ENCODE measurements at regions not wholly inside any gene's neighbourhood (a gene's known extent, or its start where the extent isn't known, plus 50 kb on each side); places are given as distances from the start of the nearest gene placed in this dataset.

GRCh38 chr11:80122211-80122610, 681.4 kb upstream of the TENM4 start:
- WGBS, 3 donors, result 26 to 53% (median 45%) methylated on average over 2 of the region's 2 CpGs
- H3K27ac ChIP-seq (ENCODE audit: low read depth, low read length), result no peak overlapping the region

DNA sequence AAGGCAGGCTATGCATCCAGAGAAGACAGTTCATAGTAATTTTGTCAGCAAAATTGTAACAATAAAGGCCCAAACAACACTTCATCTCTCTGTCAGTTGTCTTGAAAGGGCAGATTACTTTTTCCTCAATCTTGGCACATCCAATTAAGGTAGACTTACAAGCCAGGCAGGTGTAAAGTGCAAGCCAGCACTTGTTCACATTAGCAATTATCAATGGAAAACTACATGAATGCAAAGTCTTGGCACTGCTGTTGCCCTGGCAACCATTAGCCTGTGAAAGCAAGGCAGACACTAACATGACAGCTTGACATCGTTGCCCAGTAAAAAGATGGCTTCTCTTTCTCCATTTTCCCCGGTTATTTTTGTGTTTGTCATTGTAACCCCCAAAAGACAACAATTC, 677.2 kb upstream of the TENM4 start:
- 80 to 85% (median 80%) methylated on average over 2 of the region's 2 CpGs for WGBS, 3 donors
- no peak overlapping the region for H3K27ac ChIP-seq (ENCODE audit: low read depth, low read length)

GRCh38 chr11:80116796-80117195, 676.0 kb upstream of the TENM4 start:
- 66 to 74% (median 73%) methylated on average over 3 of the region's 3 CpGs for WGBS, 3 donors

GRCh38 chr11:80109652-80110051, 668.8 kb upstream of the TENM4 start:
- no peak overlapping the region for H3K27ac ChIP-seq (ENCODE audit: low read depth, low read length)
- 77 to 89% (median 86%) methylated on average over 4 of the region's 4 CpGs for WGBS, 3 donors

More at GRCh38 chr11:80116796-80117195, 676.0 kb upstream of the TENM4 start:
- H3K27ac ChIP-seq (ENCODE audit: low read depth, low read length), result no peak overlapping the region

DNA sequence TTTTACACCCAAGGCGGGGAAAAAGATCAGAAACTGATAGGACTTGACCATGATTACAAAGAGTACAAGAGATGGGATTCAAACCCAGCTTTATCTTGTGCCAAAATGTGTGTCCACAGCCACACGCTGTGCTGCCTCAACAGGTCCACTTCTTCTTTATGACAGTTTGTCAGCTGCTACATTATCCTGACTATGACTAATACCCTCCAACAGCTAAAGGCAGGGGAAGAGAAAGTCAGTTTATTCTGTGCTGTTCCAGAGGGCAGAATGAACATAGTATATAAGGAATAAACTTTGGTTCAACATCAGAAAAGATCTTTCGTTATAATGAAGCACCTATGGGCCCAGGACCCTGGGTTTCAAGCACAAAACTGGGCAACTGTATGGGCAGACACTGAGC, 668.2 kb upstream of the TENM4 start:
- WGBS, 3 donors, result 80 to 91% (median 81%) methylated on average over 3 of the region's 3 CpGs

DNA sequence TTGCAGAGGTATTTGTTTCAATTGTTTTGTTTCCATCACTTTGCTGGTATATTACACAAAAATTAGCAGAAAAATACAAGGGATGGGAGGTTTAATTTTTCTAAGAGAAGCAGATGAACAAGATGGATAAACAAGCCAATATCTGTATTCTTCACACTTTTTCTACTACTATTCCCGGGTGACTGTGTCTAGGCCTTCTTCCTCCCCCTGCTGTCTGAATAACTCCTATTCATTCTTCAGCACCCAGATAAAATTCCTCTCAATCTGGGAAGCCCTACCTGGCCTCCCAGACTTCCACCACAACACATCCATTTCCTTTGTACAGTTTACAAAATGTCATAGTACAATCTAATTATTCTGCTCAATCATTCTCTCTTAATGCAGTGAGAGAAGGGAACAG, 666.6 kb upstream of the TENM4 start:
- no peak overlapping the region for H3K27ac ChIP-seq (ENCODE audit: low read depth, low read length)
- WGBS, 3 donors, result 68 to 82% (median 70%) methylated on average over 1 of the region's 1 CpG

More for the DNA sequence above, 668.2 kb upstream of the TENM4 start:
- H3K27ac ChIP-seq (ENCODE audit: low read depth, low read length), result no peak overlapping the region

DNA sequence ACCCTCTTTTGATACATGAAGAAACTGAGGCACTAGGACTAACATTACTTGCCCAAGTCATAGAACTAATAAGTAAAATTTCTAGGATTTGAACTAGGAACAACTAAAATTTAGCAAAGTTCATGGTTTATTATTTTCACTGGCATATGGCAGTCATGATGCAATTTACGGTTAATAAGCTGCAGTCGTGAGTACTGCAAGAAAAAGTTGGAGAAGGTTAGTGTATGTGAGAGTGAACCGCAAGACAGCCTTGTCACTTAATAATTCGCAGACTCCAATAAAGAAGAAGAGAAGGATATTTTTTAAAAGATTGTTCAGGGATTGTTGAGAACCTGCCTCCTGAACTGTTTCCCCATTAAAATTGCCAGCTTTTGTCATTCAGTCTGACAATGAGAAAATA, 663.4 kb upstream of the TENM4 start:
- H3K27ac ChIP-seq (ENCODE audit: low read depth, low read length), result no peak overlapping the region
- WGBS, 3 donors, result 54 to 76% (median 75%) methylated on average over 4 of the region's 4 CpGs

DNA sequence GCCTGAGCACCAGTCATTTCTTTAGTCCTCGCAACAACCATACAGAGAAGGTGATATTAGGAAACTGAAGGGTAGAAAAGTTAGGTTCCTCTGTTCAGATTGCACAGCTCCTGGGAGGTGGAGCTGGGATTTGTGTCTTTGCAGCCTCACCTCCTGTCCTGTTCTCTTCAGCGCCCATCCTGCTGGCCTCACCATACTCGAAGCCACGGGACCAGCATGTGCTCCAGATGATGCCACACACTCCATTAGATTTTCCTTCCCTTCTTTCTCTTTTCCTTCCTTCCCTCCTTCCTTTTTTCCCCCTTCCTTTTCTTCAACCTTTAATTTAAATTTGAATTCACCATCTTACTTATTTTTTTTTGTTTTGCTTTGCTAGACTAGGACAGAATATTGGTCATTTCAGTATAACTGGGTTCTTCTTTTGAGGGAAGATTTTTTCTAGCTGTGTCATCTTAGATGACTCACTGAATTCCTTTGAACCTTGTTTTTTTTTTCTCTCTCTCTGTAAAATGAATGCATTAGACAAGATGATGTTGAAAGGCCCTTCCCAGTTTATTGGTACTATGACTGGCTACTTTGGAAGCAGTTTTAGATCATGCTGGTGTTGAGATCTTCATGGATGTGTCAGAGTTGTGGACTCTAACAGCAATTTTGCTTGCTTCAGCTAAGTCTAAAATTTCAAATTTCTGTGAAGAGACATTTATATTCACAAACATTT, 662.5 kb upstream of the TENM4 start:
- WGBS, 3 donors, result 92 to 94% (median 93%) methylated on average over 4 of the region's 4 CpGs
- no peak overlapping the region for H3K27ac ChIP-seq (ENCODE audit: low read depth, low read length)

DNA sequence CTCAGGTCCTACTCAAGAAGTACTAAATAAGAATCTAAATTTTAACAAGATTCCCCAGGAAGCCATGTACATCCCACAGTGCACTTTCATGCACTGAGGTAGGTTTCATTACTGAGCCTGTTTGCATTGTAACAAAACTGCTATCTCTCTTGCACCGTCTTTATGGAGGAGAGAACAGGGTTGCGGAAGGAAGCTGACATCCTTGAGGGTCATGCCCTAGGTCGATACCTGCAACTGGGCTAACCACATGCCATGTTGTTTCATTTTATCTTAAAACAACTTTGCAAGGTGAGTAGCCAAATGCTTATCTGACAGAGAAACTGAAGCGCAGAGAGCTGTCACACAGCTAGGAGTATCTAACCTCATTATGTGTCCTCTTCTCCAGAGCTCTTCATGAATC, 656.3 kb upstream of the TENM4 start:
- H3K27ac ChIP-seq (ENCODE audit: low read depth, low read length), result no peak overlapping the region
- WGBS, 3 donors, result 67 to 88% (median 86%) methylated on average over 4 of the region's 4 CpGs

GRCh38 chr11:80096736-80097135, 655.9 kb upstream of the TENM4 start:
- 74 to 85% (median 84%) methylated on average over 3 of the region's 3 CpGs for WGBS, 3 donors
- no peak overlapping the region for H3K27ac ChIP-seq (ENCODE audit: low read depth, low read length)

DNA sequence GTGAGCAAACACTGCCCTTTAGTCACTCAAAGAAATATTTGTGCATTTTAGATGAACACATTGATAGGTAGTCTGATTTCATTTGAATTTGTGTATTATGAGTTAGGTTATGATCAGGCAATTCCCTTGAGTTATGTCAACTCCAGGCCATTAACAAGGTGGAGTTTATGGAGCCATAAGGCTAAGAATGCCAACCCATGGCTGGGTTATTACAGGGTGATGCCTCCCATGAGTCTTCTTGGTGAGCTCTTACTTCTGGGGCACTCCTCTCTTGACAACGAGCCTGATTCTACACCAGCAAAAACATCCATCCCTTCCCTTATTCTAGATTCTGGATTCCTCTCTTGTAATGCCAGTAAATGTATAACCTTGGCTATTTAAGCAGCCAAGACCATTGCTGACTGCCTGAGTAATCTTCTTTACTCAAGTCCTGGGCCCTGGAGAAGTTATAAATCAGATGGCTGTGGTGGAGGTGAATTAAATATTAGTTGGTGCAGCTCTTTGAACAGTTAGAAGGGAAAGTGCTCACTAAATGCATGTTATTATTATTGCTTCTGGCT, 645.7 kb upstream of the TENM4 start:
- no peak overlapping the region for H3K27ac ChIP-seq (ENCODE audit: low read depth, low read length)
- 38 to 81% (median 71%) methylated on average over 1 of the region's 1 CpG for WGBS, 3 donors

DNA sequence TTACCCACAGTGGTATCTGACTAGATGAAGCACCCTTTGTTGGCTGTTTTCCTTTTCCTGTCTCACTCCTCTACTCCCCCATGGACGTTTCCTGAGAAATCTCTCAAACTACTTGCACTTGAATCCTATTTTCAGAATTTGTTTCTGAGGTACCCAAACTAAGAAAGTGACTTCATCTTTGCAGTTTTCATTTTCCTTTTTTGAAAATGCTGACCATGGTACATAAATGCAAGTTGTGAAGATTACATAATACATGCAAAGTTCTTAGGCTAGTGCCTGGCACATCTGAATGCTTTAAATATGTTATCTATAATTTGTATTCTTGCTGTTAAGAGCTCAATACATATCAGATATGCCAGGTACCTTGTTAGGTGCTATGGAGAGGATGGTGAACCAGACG, 644.7 kb upstream of the TENM4 start:
- no peak overlapping the region for H3K27ac ChIP-seq (ENCODE audit: low read depth, low read length)
- WGBS, 3 donors, result 50 to 59% (median 58%) methylated on average over 2 of the region's 2 CpGs

GRCh38 chr11:80084608-80085007, 643.8 kb upstream of the TENM4 start:
- 27 to 78% (median 69%) methylated on average over 3 of the region's 3 CpGs for WGBS, 3 donors

DNA sequence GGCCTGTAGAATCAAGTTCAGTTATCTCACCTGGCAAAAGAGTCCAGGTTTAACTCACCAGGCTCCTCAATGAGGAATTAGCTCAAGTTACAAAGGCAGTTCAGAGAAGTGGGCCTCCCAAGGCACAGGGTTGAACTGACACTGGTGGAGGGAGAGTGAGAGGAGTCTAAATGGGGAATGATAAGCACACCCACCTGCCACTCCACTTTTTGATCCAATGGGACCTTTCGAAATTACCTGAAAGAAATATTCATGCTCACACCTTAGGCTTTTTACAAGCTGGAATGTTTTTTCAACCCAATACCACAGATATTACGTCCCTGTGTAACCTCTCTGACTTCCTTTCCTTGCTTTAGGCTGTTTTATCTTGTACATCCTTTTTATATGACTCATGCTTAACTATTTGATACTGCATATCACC, 642.7 kb upstream of the TENM4 start:
- WGBS, 3 donors, result 67 to 96% (median 67%) methylated on average over 2 of the region's 2 CpGs

More at GRCh38 chr11:80084608-80085007, 643.8 kb upstream of the TENM4 start:
- H3K27ac ChIP-seq (ENCODE audit: low read depth, low read length), result no peak overlapping the region

GRCh38 chr11:80082406-80082805, 641.6 kb upstream of the TENM4 start:
- H3K27ac ChIP-seq (ENCODE audit: low read depth, low read length), result no peak overlapping the region
- 69 to 89% (median 89%) methylated on average over 1 of the region's 1 CpG for WGBS, 3 donors

More for the DNA sequence above, 642.7 kb upstream of the TENM4 start:
- no peak overlapping the region for H3K27ac ChIP-seq (ENCODE audit: low read depth, low read length)

- WGBS, 3 donors, result 65 to 87% (median 70%) methylated on average over 4 of the region's 4 CpGs
- H3K27ac ChIP-seq (ENCODE audit: low read depth, low read length), result no peak overlapping the region
These were observed 636.3 kb upstream of the TENM4 start for GRCh38 chr11:80077113-80077512.

GRCh38 chr11:80074837-80075236, 634.0 kb upstream of the TENM4 start:
- 69 to 79% (median 71%) methylated on average over 4 of the region's 4 CpGs for WGBS, 3 donors
- no peak overlapping the region for H3K27ac ChIP-seq (ENCODE audit: low read depth, low read length)

DNA sequence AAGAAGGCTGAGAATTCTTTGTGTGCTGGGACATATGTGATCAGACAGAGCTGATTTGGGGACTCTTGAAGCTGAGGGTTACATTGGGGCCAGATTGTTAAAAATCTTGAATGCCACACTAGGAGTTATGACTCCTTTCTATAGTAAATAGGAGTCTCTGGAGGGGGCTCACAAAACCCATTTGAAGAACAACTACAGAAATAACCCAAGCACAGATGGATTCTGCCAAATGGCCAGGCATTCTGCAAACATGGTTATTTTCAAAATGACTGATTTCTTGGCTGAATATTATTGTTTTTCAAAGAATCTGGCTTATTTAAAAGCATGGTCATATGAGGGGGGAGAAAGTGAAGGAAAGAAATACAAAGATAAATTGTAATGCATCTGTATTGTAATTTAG, 625.5 kb upstream of the TENM4 start:
- H3K27ac ChIP-seq (ENCODE audit: low read depth, low read length), result no peak overlapping the region

- 86 to 90% (median 89%) methylated on average over 3 of the region's 3 CpGs for WGBS, 3 donors
- no peak overlapping the region for H3K27ac ChIP-seq (ENCODE audit: low read depth, low read length)
These were observed 624.3 kb upstream of the TENM4 start for GRCh38 chr11:80065086-80065485.

- WGBS, 3 donors, result 48 to 67% (median 51%) methylated on average over 3 of the region's 3 CpGs
- H3K27ac ChIP-seq (ENCODE audit: low read depth, low read length), result no peak overlapping the region
These were observed 620.2 kb upstream of the TENM4 start for GRCh38 chr11:80061056-80061455.

Measured in adipose tissue (tissue), 3 donors.